Body of pancreas (tissue), 4 donors: ENCODE measurements at regions not wholly inside any gene's neighbourhood (a gene's known extent, or its start where the extent isn't known, plus 50 kb on each side); places are given as distances from the start of the nearest gene placed in this dataset.

Experiments
- CTCF ChIP-seq, 7 experiments: fragments of 450-650 bp in 4 of 7; fragments of 200-600 bp in 3 of 7; sonication (generic) in 3 of 7; IDR thresholded peaks; one replicate each; pipeline ENCODE4 v1.5.1; 2016 to 2019; ENCODE audit warnings: antibody characterized with exemption in 7 of 7
- POLR2A ChIP-seq, 3 donors: fragments of 450-650 bp; IDR thresholded peaks; one replicate each; pipeline ENCODE4 v1.6.1; 2016; ENCODE audit warnings: antibody characterized with exemption in 3 of 3, mild to moderate bottlenecking in 2 of 3

- TF ChIP-seq CTCF (IDR thresholded peaks at IDR 0.05), result no peak
- no peak for TF ChIP-seq POLR2A (IDR thresholded peaks at IDR 0.05)
Measured at GRCh38 chr6:16922282-16922681, 161.0 kb upstream of the ATXN1 start.
